Prostate gland (tissue), 2 donors: ENCODE measurements at regions not wholly inside any gene's neighbourhood (a gene's known extent, or its start where the extent isn't known, plus 50 kb on each side); places are given as distances from the start of the nearest gene placed in this dataset.

Experiments used
- POLR2A ChIP-seq: fragments of 450-650 bp; IDR thresholded peaks from one replicate; pipeline ENCODE4 v1.6.1; 2016; ENCODE audit warnings: antibody characterized with exemption, mild to moderate bottlenecking
- POLR2AphosphoS5 ChIP-seq: sonication (generic); formaldehyde crosslinking; IDR thresholded peaks from one replicate; pipeline ENCODE4 v1.6.1; 2017; ENCODE audit warnings: antibody characterized with exemption
- TF ChIP-seq, protein P1 (sequence below), 4 experiments: fragments of 200-600 bp in 2 of 4; fragments of 450-650 bp in 2 of 4; sonication (generic) in 2 of 4; IDR thresholded peaks; 1 replicate in 3 of 4; 2 replicates in 1 of 4; pipeline ENCODE4 v1.5.1; 2016 to 2019; ENCODE audit warnings: antibody characterized with exemption in 4 of 4, mild to moderate bottlenecking in 2 of 4, moderate library complexity in 2 of 4

DNA sequence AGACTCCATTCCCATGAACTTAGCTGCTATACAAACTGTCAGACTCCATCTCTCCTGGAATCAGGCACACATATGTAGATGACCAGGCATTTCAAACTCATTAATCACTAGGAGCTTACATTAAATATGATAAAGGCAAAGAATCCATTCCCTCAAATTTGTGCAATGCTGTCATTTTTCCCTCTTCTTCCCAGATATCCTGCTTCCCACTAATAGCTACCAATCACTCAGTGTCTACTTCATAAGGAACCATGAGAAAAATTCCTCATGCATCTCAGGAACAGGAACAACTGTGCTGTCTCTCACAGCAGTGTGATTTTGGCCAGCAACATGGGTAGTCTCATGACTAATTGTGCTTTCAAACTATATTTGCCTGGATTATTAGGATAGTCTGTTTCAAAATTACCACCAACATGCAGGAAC is 133.9 kb downstream of the DKK1 start:
- TF ChIP-seq, protein P1, sequence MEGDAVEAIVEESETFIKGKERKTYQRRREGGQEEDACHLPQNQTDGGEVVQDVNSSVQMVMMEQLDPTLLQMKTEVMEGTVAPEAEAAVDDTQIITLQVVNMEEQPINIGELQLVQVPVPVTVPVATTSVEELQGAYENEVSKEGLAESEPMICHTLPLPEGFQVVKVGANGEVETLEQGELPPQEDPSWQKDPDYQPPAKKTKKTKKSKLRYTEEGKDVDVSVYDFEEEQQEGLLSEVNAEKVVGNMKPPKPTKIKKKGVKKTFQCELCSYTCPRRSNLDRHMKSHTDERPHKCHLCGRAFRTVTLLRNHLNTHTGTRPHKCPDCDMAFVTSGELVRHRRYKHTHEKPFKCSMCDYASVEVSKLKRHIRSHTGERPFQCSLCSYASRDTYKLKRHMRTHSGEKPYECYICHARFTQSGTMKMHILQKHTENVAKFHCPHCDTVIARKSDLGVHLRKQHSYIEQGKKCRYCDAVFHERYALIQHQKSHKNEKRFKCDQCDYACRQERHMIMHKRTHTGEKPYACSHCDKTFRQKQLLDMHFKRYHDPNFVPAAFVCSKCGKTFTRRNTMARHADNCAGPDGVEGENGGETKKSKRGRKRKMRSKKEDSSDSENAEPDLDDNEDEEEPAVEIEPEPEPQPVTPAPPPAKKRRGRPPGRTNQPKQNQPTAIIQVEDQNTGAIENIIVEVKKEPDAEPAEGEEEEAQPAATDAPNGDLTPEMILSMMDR (IDR thresholded peaks at IDR 0.05) = no peak
- TF ChIP-seq POLR2A = no peak
- no peak for TF ChIP-seq POLR2AphosphoS5
